Smooth muscle cell (in vitro differentiated cells): ENCODE measurements at regions not wholly inside any gene's neighbourhood (a gene's known extent, or its start where the extent isn't known, plus 50 kb on each side); places are given as distances from the start of the nearest gene placed in this dataset.

ENCODE experiments used
- DNase-seq: peaks from one replicate; lab custom pipeline; 2025; ENCODE audit not compliant: unreplicated experiment; lab: John Stamatoyannopoulos, UW
- H2AFZ ChIP-seq: fragments of 200-600 bp; sonication (generic); 2 replicates; pipeline ENCODE4 v1.6.0; 2016; ENCODE audit warnings: antibody characterized with exemption, low read depth, mild to moderate bottlenecking
- H3F3A ChIP-seq: fragments of 200-600 bp; sonication (generic); 2 replicates; pipeline ENCODE4 v1.6.0; 2017; ENCODE audit warnings: antibody characterized with exemption, low read depth
- H3K27ac ChIP-seq: fragments of 200-600 bp; sonication (generic); 2 replicates; pipeline ENCODE4 v1.5.1; 2016; ENCODE audit warnings: low read depth, mild to moderate bottlenecking
- H3K27me3 ChIP-seq: fragments of 200-600 bp; sonication (generic); 2 replicates; pipeline ENCODE4 v1.6.1; 2016; ENCODE audit warnings: low read depth, mild to moderate bottlenecking
- H3K36me3 ChIP-seq: fragments of 200-600 bp; sonication (generic); 2 replicates; pipeline ENCODE4 v1.5.1; 2016; ENCODE audit warnings: low read depth
- H3K4me1 ChIP-seq: fragments of 200-600 bp; sonication (generic); 2 replicates; pipeline ENCODE4 v1.5.1; 2016; ENCODE audit warnings: low read depth
- H3K4me2 ChIP-seq: fragments of 200-600 bp; sonication (generic); 2 replicates; pipeline ENCODE4 v1.6.0; 2016; ENCODE audit warnings: mild to moderate bottlenecking
- H3K4me3 ChIP-seq: fragments of 200-600 bp; sonication (generic); 2 replicates; pipeline ENCODE4 v1.5.1; 2016; ENCODE audit warnings: mild to moderate bottlenecking
- H3K79me2 ChIP-seq: fragments of 200-600 bp; sonication (generic); 2 replicates; pipeline ENCODE4 v1.6.0; 2016; ENCODE audit warnings: low read depth, mild to moderate bottlenecking
- H3K9ac ChIP-seq: fragments of 200-600 bp; sonication (generic); 2 replicates; pipeline ENCODE4 v1.6.0; 2016; ENCODE audit warnings: low read depth
- H3K9me3 ChIP-seq: fragments of 200-600 bp; sonication (generic); replicated peaks from 2 replicates; pipeline ENCODE4 v1.5.1; 2016; ENCODE audit warnings: low read depth
- H4K20me1 ChIP-seq: fragments of 200-600 bp; sonication (generic); 2 replicates; pipeline ENCODE4 v1.6.0; 2016; ENCODE audit warnings: low read depth
- WGBS: methylation state at CpG from one replicate; pipeline ENCODE4 v1.1.7; 2016; ENCODE audit warnings: low lambda C conversion rate; 5-methylcytosine and 5-hydroxymethylcytosine counted together
- TF ChIP-seq, protein P1 (sequence below): fragments of 200-600 bp; sonication (generic); IDR thresholded peaks from 2 replicates; pipeline ENCODE4 v1.5.1; 2017; ENCODE audit warnings: borderline replicate concordance, mild to moderate bottlenecking, antibody characterized with exemption; ENCODE audit not compliant: insufficient read depth, poor library complexity, severe bottlenecking

DNA sequence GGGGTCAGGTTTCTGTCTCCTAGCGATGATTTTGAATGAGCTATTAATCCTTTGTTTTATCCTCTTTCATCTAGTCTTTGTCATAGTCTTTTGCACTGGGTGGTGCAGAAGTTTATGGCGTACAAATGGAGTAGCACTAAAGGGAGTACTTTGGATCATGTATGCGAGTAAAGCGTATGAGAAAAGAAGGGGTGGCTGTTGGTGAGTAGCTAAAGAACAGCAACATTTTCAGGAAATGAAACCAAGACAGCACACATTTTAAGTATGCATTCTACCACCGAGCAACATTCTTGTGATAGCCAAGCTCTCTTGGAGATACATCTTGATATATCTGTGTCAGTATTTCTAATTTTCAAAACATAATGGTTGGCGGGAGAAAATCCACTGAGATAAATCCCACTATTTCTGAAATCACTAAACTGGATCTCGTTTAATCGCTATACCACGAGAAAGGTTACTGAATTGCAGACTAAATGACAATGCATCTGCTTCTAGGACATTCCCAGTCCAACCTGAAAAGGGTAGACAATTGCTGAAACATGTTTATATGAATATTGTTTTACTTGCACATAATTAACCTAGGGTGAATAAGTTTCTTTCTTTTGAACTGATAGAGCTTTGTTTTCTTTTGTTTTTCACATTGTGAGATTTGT is 196.1 kb downstream of the TRIM27 start:
- H3K9me3 ChIP-seq, result no peaks in the 10 kb centered on the region
- WGBS, result 84% methylated on average over 9 of the region's 9 CpGs

DNA sequence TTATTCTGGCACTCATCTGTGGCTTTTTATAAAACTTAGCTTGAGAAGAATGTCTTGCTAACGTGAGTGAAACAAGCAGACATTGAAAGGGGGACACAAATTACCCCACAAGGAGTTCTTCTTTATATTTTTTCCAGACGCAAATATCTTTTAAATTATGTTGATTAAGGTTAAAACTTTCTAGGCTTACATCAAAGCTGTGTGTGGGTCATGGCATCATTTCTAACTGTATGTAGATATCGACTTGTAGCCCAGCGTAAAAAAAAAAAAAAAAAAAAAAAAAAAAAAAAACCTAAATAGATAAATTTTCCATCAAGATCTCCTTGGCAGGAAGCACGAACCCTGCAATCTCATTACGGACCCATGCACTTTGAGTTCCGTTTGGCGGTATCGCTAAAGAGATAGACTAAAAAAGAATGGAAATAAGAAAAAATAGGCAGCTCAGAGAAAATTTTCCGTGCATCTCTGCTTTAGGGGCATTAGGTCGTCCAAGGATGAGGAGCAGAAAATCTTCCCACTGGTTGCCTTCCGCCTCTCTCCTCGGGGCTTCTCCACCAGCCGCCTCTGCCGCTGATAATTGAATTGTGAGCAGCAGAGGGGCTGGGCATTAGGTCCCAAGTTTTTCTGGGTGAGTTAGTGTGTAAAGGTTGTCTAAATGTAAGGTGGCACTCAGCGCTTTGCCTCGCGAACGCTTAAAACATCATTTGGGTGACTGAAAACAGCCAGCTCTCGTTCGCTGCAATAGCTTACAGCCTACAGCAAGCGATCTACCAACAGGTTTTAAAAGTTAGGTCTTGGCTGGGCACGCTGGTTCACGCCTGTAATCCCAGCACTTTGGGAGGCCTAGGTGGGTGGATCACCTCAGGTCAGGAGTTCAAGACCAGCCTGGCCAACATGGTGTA is 194.0 kb downstream of the TRIM27 start:
- Histone ChIP-seq H3K9me3 (no peaks in the 10 kb centered on the region), H3K27ac (peak overlapping the region; percentile 80), H2AFZ (peak overlapping the region; percentile 98), H3K79me2 (no peaks in the 10 kb centered on the region), H3K36me3 (no peaks in the 10 kb centered on the region), H3K4me2 (peak overlapping the region; percentile 85), H3K9ac (no peak overlapping the region), H3K4me3 (peak overlapping the region; percentile 78), H4K20me1 (no peaks in the 10 kb centered on the region), H3K27me3 (peaks cover 36% of the 10 kb centered on the region), H3K4me1 (peaks cover 4% of the 10 kb centered on the region), H3F3A (peaks cover 12% of the 10 kb centered on the region)
- no peak for DNase-seq
- TF ChIP-seq, protein P1, sequence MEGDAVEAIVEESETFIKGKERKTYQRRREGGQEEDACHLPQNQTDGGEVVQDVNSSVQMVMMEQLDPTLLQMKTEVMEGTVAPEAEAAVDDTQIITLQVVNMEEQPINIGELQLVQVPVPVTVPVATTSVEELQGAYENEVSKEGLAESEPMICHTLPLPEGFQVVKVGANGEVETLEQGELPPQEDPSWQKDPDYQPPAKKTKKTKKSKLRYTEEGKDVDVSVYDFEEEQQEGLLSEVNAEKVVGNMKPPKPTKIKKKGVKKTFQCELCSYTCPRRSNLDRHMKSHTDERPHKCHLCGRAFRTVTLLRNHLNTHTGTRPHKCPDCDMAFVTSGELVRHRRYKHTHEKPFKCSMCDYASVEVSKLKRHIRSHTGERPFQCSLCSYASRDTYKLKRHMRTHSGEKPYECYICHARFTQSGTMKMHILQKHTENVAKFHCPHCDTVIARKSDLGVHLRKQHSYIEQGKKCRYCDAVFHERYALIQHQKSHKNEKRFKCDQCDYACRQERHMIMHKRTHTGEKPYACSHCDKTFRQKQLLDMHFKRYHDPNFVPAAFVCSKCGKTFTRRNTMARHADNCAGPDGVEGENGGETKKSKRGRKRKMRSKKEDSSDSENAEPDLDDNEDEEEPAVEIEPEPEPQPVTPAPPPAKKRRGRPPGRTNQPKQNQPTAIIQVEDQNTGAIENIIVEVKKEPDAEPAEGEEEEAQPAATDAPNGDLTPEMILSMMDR, result no peak
- 4% methylated on average over 24 of the region's 24 CpGs for WGBS

More for the DNA sequence above, 196.1 kb downstream of the TRIM27 start:
- H4K20me1 ChIP-seq, result no peaks in the 10 kb centered on the region
- no peaks in the 10 kb centered on the region for H3K79me2 ChIP-seq
- no peak for DNase-seq
- peak overlapping the region; percentile 85 for H3K4me2 ChIP-seq
- TF ChIP-seq, protein P1, result no peak
- no peaks in the 10 kb centered on the region for H3K36me3 ChIP-seq
- peak overlapping the region; percentile 78 for H3K4me3 ChIP-seq
- peak overlapping the region; percentile 42 for H3K27ac ChIP-seq
- peak overlapping the region; percentile 6 for H2AFZ ChIP-seq
- peaks cover 26% of the 10 kb centered on the region for H3K27me3 ChIP-seq
- peaks cover 12% of the 10 kb centered on the region for H3F3A ChIP-seq
- no peak overlapping the region for H3K9ac ChIP-seq
- peaks cover 4% of the 10 kb centered on the region for H3K4me1 ChIP-seq

DNA sequence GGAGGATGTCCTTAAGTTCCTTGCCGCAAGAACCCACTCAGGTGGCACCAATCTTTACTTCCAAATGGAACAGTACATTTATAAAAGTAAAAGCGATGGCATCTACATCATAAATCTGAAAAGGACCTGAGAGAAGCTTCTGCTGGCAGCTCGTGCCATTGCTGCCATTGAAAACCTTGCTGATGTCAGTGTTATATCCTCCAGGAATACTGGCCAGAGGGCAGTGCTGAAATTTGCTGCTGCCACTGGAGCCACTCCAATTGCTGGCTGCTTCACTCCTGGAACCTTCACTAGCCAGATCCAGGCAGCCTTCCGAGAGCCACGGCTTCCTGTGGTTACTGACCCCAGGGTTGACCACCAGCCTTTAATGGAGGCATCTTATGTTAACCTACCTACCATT is 191.7 kb downstream of the TRIM27 start:
- 91% methylated on average over 5 of the region's 5 CpGs for WGBS
- H3K4me3 ChIP-seq, result no peak overlapping the region
- H3K9me3 ChIP-seq, result no peaks in the 10 kb centered on the region
- H3K27me3 ChIP-seq, result peaks cover 58% of the 10 kb centered on the region
- H3K36me3 ChIP-seq, result no peaks in the 10 kb centered on the region
- no peak overlapping the region for H2AFZ ChIP-seq
- H3K4me1 ChIP-seq, result peaks cover 4% of the 10 kb centered on the region
- no peak overlapping the region for H3K9ac ChIP-seq
- DNase-seq, result no peak
- TF ChIP-seq, protein P1, result no peak
- peaks cover 12% of the 10 kb centered on the region for H3F3A ChIP-seq
- H4K20me1 ChIP-seq, result no peaks in the 10 kb centered on the region
- no peak overlapping the region for H3K27ac ChIP-seq
- no peaks in the 10 kb centered on the region for H3K79me2 ChIP-seq
- H3K4me2 ChIP-seq, result no peak overlapping the region
